GM19025 (cell line): ENCODE measurements at regions not wholly inside any gene's neighbourhood (a gene's known extent, or its start where the extent isn't known, plus 50 kb on each side); places are given as distances from the start of the nearest gene placed in this dataset.
A peak's percentile ranks its signal among the peaks of the same experiment; 100 is the strongest.

ENCODE experiments used
- ATAC-seq: cut with Tn5 transposase; IDR thresholded peaks from one replicate; pipeline ENCODE4 v1.9.1; 2021; ENCODE audit warnings: mild to moderate bottlenecking, low read depth, moderate library complexity; ENCODE audit not compliant: unreplicated experiment

- no peak for ATAC-seq
These were observed 127.3 kb downstream of the TMA16 start for GRCh38 chr4:163621821-163622220.

GRCh38 chr4:163622379-163623035 lies 128.0 kb downstream of the TMA16 start:
- no peak for ATAC-seq

- no peak for ATAC-seq
These were observed 129.3 kb downstream of the TMA16 start for GRCh38 chr4:163623787-163624186.

- no peak for ATAC-seq
These were observed 130.2 kb downstream of the TMA16 start for GRCh38 chr4:163624727-163625126.

- ATAC-seq: no peak
These were observed 136.8 kb downstream of the TMA16 start for GRCh38 chr4:163631288-163631687.

GRCh38 chr4:163638909-163639308 lies 144.4 kb downstream of the TMA16 start:
- ATAC-seq: no peak

GRCh38 chr4:163649557-163650091 lies 155.1 kb downstream of the TMA16 start:
- no peak for ATAC-seq

- ATAC-seq: no peak
These were observed 157.3 kb downstream of the TMA16 start for GRCh38 chr4:163651761-163652160.

- no peak for ATAC-seq
These were observed 160.1 kb downstream of the TMA16 start for GRCh38 chr4:163654621-163655020.

GRCh38 chr4:163660636-163661035 lies 166.1 kb downstream of the TMA16 start:
- ATAC-seq: no peak

- ATAC-seq: peak; percentile 36
These were observed 168.3 kb downstream of the TMA16 start for GRCh38 chr4:163662768-163663167.

GRCh38 chr4:163663454-163664225 lies 169.2 kb downstream of the TMA16 start:
- peak; percentile 69 for ATAC-seq

- no peak for ATAC-seq
These were observed 170.6 kb downstream of the TMA16 start for GRCh38 chr4:163665101-163665500.

GRCh38 chr4:163665521-163666331 lies 171.2 kb downstream of the TMA16 start:
- no peak for ATAC-seq

GRCh38 chr4:163666332-163666873 lies 171.9 kb downstream of the TMA16 start:
- ATAC-seq: no peak

GRCh38 chr4:163672751-163673150 lies 178.3 kb downstream of the TMA16 start:
- ATAC-seq: no peak

- ATAC-seq: no peak
These were observed 179.6 kb downstream of the TMA16 start for GRCh38 chr4:163673848-163674697.

GRCh38 chr4:163679189-163679588 lies 184.7 kb downstream of the TMA16 start:
- ATAC-seq: no peak

GRCh38 chr4:163680386-163681098 lies 186.1 kb downstream of the TMA16 start:
- no peak for ATAC-seq
